Neural cell (in vitro differentiated cells): ENCODE measurements at regions not wholly inside any gene's neighbourhood (a gene's known extent, or its start where the extent isn't known, plus 50 kb on each side); places are given as distances from the start of the nearest gene placed in this dataset.

Experiments
- H2AFZ ChIP-seq: fragments of 200-600, 300-800 bp; sonication (generic), shearing (Covaris generic); 2 replicates; pipeline ENCODE4 v1.6.0; 2014; ENCODE audit warnings: low read depth, mild to moderate bottlenecking, antibody characterized with exemption, low read length, moderate library complexity
- H3F3A ChIP-seq: fragments of 200-600 bp; shearing (Covaris generic); 2 replicates; pipeline ENCODE4 v1.6.1; 2016; ENCODE audit warnings: mild to moderate bottlenecking, moderate library complexity, mixed read lengths, antibody characterized with exemption, low read length; ENCODE audit not compliant: insufficient read depth, poor library complexity, severe bottlenecking
- H3K27ac ChIP-seq: fragments of 200-600, 300-800 bp; sonication (generic), shearing (Covaris generic); 2 replicates; pipeline ENCODE4 v1.5.1; 2014; ENCODE audit warnings: mild to moderate bottlenecking, low read length, moderate library complexity
- H3K27me3 ChIP-seq: fragments of 300-800, 200-600 bp; sonication (generic), shearing (Covaris generic); 2 replicates; pipeline ENCODE4 v1.6.0; 2014; ENCODE audit warnings: mild to moderate bottlenecking, low read depth, low read length, moderate library complexity; ENCODE audit not compliant: insufficient read depth
- H3K36me3 ChIP-seq: fragments of 300-800, 200-600 bp; sonication (generic), shearing (Covaris generic); 2 replicates; pipeline ENCODE4 v1.5.1; 2014; ENCODE audit warnings: mild to moderate bottlenecking, antibody characterized with exemption, low read length, moderate library complexity; ENCODE audit not compliant: insufficient read depth
- H3K4me2 ChIP-seq: fragments of 300-800, 200-600 bp; sonication (generic), shearing (Covaris generic); 2 replicates; pipeline ENCODE4 v1.6.0; 2014; ENCODE audit warnings: mild to moderate bottlenecking, low read length
- H3K4me3 ChIP-seq: fragments of 300-800, 200-600 bp; sonication (generic), shearing (Covaris generic); 2 replicates; pipeline ENCODE4 v1.5.1; 2014; ENCODE audit warnings: mild to moderate bottlenecking, low read length, moderate library complexity
- H3K79me2 ChIP-seq: fragments of 200-600 bp; shearing (Covaris generic); replicated peaks from 2 replicates; pipeline ENCODE4 v1.6.0; 2014; ENCODE audit warnings: mild to moderate bottlenecking, low read length, moderate library complexity; ENCODE audit not compliant: insufficient read depth
- H3K9ac ChIP-seq: fragments of 300-800, 200-600 bp; sonication (generic), shearing (Covaris generic); 2 replicates; pipeline ENCODE4 v1.6.1; 2016; ENCODE audit warnings: mild to moderate bottlenecking, low read length, mixed read lengths
- H3K9me2 ChIP-seq: fragments of 200-600 bp; shearing (Covaris generic); 2 replicates; pipeline ENCODE4 v1.6.1; 2016; ENCODE audit warnings: mild to moderate bottlenecking, low read length, mixed read lengths; ENCODE audit not compliant: insufficient read depth
- H3K9me3 ChIP-seq: fragments of 200-600, 300-800 bp; sonication (generic), shearing (Covaris generic); 2 replicates; pipeline ENCODE4 v1.6.1; 2016; ENCODE audit warnings: mild to moderate bottlenecking, mixed run types, low read length, moderate library complexity, mixed read lengths
- H4K20me1 ChIP-seq: fragments of 200-600 bp; shearing (Covaris generic); 2 replicates; pipeline ENCODE4 v1.6.1; 2016; ENCODE audit warnings: mild to moderate bottlenecking, mixed run types; ENCODE audit not compliant: insufficient read depth
- CTCF ChIP-seq: fragments of 450-650 bp; IDR thresholded peaks from 2 replicates; pipeline ENCODE4 v1.5.1; 2014; ENCODE audit warnings: antibody characterized with exemption, mild to moderate bottlenecking, moderate library complexity; ENCODE audit not compliant: poor library complexity, severe bottlenecking
- EP300 ChIP-seq: fragments of 450-650 bp; conservative IDR thresholded peaks from 2 replicates; pipeline ENCODE4 v1.6.1; 2014; ENCODE audit warnings: antibody characterized with exemption, mild to moderate bottlenecking, moderate library complexity; ENCODE audit not compliant: poor library complexity, severe bottlenecking
- EZH2 ChIP-seq: fragments of 200-600, 300-800 bp; shearing (Covaris generic), sonication (generic); IDR thresholded peaks from 2 replicates; pipeline ENCODE4 v1.6.1; 2014; ENCODE audit warnings: antibody characterized with exemption, low read length, borderline replicate concordance, mild to moderate bottlenecking; ENCODE audit not compliant: insufficient read depth, poor library complexity, severe bottlenecking
- MXI1 ChIP-seq: fragments of 450-650 bp; conservative IDR thresholded peaks from 2 replicates; pipeline ENCODE4 v1.6.1; 2014; ENCODE audit warnings: antibody characterized with exemption, mild to moderate bottlenecking; ENCODE audit not compliant: poor library complexity, severe bottlenecking
- POLR2AphosphoS5 ChIP-seq: IDR thresholded peaks from 2 replicates; pipeline ENCODE4 v1.6.1; 2012
- RAD21 ChIP-seq: fragments of 450-650 bp; conservative IDR thresholded peaks from 2 replicates; pipeline ENCODE4 v1.6.1; 2014; ENCODE audit warnings: antibody characterized with exemption, mild to moderate bottlenecking, moderate library complexity
- REST ChIP-seq: IDR thresholded peaks from 2 replicates; pipeline ENCODE4 v1.6.1; 2012; ENCODE audit warnings: borderline replicate concordance
- SMC3 ChIP-seq: fragments of 450-650 bp; conservative IDR thresholded peaks from 2 replicates; pipeline ENCODE4 v1.6.1; 2014; ENCODE audit warnings: antibody characterized with exemption, mild to moderate bottlenecking, moderate library complexity; ENCODE audit not compliant: poor library complexity
- TAF1 ChIP-seq: IDR thresholded peaks from 2 replicates; pipeline ENCODE4 v1.6.1; 2012; ENCODE audit warnings: low read depth

GRCh38 chr12:102745971-102746600 is 171.0 kb downstream of the PAH start:
- Histone ChIP-seq H3K27ac (no peak overlapping the region), H3K4me3 (no peak overlapping the region), H3F3A (no peaks in the 10 kb centered on the region), H4K20me1 (no peaks in the 10 kb centered on the region), H3K9me2 (no peaks in the 10 kb centered on the region), H3K36me3 (no peaks in the 10 kb centered on the region), H3K27me3 (no peaks in the 10 kb centered on the region), H3K9me3 (no peaks in the 10 kb centered on the region), H2AFZ (no peak overlapping the region), H3K9ac (no peak overlapping the region), H3K79me2 (no peaks in the 10 kb centered on the region), H3K4me2 (no peak overlapping the region)
- TF ChIP-seq SMC3 (no peak), TAF1 (no peak), EZH2 (no peak)

GRCh38 chr12:102741196-102741595 is 175.8 kb downstream of the PAH start:
- Histone ChIP-seq H3K9ac (no peak overlapping the region), H2AFZ (no peak overlapping the region), H3K4me2 (no peak overlapping the region), H3K36me3 (no peaks in the 10 kb centered on the region), H3K27ac (no peak overlapping the region), H3K9me3 (no peaks in the 10 kb centered on the region), H3K79me2 (no peaks in the 10 kb centered on the region), H3K4me3 (no peak overlapping the region), H3K27me3 (no peaks in the 10 kb centered on the region), H4K20me1 (no peaks in the 10 kb centered on the region), H3F3A (no peaks in the 10 kb centered on the region), H3K9me2 (no peaks in the 10 kb centered on the region)
- TF ChIP-seq REST (no peak), CTCF (no peak), RAD21 (no peak), EZH2 (no peak), SMC3 (no peak), POLR2AphosphoS5 (no peak), MXI1 (no peak), EP300 (no peak), TAF1 (no peak)
